ENCODE measurements at regions not wholly inside any gene's neighbourhood (a gene's known extent, or its start where the extent isn't known, plus 50 kb on each side); places are given as distances from the start of the nearest gene placed in this dataset.

DNA sequence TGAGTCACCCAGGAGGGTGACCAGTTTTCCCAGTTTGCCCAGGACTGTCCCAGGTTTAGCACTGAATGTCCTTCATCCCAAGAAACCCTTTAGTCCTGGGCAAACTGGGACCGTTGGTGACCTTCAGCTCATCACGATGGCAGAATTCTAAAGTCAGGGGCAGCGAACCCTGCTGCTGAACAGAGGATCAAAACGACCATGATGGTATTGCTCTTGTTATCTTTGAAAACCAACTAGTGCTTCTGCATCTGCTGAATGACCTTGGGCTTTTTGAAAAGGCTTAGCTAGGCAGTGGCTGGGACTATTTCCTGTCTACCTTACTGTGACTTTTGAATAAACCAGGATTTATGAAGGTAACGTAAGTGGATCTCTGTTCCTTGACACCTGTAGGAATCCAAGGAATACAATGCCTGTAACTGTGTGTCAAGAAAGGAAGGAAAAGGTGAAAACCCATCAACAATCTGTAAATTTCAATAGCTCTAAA is 281.9 kb downstream of the SOX9 start:
- no peaks in the 10 kb centered on the region for H4K20me1 ChIP-seq (replicated peaks; ENCODE audit: control insufficient read depth, extremely low read depth, insufficient read depth, low read length)
- H3K9ac ChIP-seq (replicated peaks; ENCODE audit: extremely low read depth, insufficient read depth, low read length), result no peak overlapping the region
- H3K4me1 ChIP-seq (ENCODE audit: control insufficient read depth, extremely low read depth, insufficient read depth, low read length), result peaks cover 3% of the 10 kb centered on the region
- no peaks in the 10 kb centered on the region for H3K36me3 ChIP-seq (ENCODE audit: control insufficient read depth in 2 of 2, extremely low read depth in 1 of 2, insufficient read depth in 2 of 2, low read length in 2 of 2)
- H3K4me3 ChIP-seq (replicated peaks in 1 of 3; ENCODE audit: insufficient read depth in 1 of 3, low read depth in 1 of 3, low read length in 3 of 3), result no peak overlapping the region
- dilution Hi-C loops (cut with MboI; ENCODE audit: extremely low pct_ligation_motif_present, low sequenced_read_pairs), result no loop called here
- TF ChIP-seq, protein P1, sequence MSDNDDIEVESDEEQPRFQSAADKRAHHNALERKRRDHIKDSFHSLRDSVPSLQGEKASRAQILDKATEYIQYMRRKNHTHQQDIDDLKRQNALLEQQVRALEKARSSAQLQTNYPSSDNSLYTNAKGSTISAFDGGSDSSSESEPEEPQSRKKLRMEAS (IDR thresholded peaks at IDR 0.05; ENCODE audit: insufficient read depth, insufficient read length), result no peak
- TF ChIP-seq EZH2 (IDR thresholded peaks at IDR 0.05; ENCODE audit: borderline replicate concordance, low read depth, low read length, severe bottlenecking), result no peak
- TF ChIP-seq, protein P2, sequence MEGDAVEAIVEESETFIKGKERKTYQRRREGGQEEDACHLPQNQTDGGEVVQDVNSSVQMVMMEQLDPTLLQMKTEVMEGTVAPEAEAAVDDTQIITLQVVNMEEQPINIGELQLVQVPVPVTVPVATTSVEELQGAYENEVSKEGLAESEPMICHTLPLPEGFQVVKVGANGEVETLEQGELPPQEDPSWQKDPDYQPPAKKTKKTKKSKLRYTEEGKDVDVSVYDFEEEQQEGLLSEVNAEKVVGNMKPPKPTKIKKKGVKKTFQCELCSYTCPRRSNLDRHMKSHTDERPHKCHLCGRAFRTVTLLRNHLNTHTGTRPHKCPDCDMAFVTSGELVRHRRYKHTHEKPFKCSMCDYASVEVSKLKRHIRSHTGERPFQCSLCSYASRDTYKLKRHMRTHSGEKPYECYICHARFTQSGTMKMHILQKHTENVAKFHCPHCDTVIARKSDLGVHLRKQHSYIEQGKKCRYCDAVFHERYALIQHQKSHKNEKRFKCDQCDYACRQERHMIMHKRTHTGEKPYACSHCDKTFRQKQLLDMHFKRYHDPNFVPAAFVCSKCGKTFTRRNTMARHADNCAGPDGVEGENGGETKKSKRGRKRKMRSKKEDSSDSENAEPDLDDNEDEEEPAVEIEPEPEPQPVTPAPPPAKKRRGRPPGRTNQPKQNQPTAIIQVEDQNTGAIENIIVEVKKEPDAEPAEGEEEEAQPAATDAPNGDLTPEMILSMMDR (IDR thresholded peaks at IDR 0.05; ENCODE audit: extremely low read depth in 1 of 2, insufficient read depth in 1 of 2, low read depth in 1 of 2, low read length in 2 of 2), result no peak
- TF ChIP-seq FOS (IDR thresholded peaks at IDR 0.05; ENCODE audit: borderline replicate concordance, insufficient read depth, low read length), result no peak
- no peak for TF ChIP-seq MYC (IDR thresholded peaks at IDR 0.05; ENCODE audit: low read depth, low read length)
- TF ChIP-seq GATA2 (IDR thresholded peaks at IDR 0.05; ENCODE audit: insufficient read depth, insufficient read length, low read depth, low read length), result no peak
- no peak for TF ChIP-seq POLR2AphosphoS5 (IDR thresholded peaks at IDR 0.05; ENCODE audit: insufficient read depth, low read depth, low read length)
- no peak for TF ChIP-seq JUN (IDR thresholded peaks at IDR 0.05; ENCODE audit: borderline replicate concordance, insufficient read depth, insufficient read length, low read depth)
- no peak for TF ChIP-seq POLR2A (IDR thresholded peaks at IDR 0.05; ENCODE audit: low read depth, low read length)
- BruUV-seq (replicated peaks), result no TSS peak
- no peak overlapping the region for H2AFZ ChIP-seq (ENCODE audit: low read depth, low read length)
- CTCF ChIA-PET, result interaction anchor here (1.2 kb wide), 1 partner anchor 8 kb away, joined by 3 read pairs; no protein-coding TSS in a partner anchor
- no peaks in the 10 kb centered on the region for H3K79me2 ChIP-seq (ENCODE audit: control insufficient read depth, insufficient read depth, low read length)
- no peaks in the 10 kb centered on the region for H3K9me1 ChIP-seq (replicated peaks; ENCODE audit: control insufficient read depth, extremely low read depth, insufficient read depth, low read length)
- H3K27me3 ChIP-seq (ENCODE audit: control insufficient read depth in 2 of 2, insufficient read depth in 2 of 2, low read length in 2 of 2), result no peaks in the 10 kb centered on the region
- no peak overlapping the region for H3K27ac ChIP-seq (ENCODE audit: insufficient read depth, low read depth, low read length)
- FAIRE-seq, result no peak
- H3K9me3 ChIP-seq (replicated peaks; ENCODE audit: control insufficient read depth, insufficient read depth, low read length), result no peaks in the 10 kb centered on the region
- H3K4me2 ChIP-seq (ENCODE audit: insufficient read depth, low read length), result no peak overlapping the region
- POLR2A ChIA-PET, result no interaction called here
- no peak for DNase-seq (ENCODE audit: low read depth, low spot score)
- intact Hi-C loops (cut with micrococcal nuclease), result no loop called here
